Keratinocyte (primary cell): ENCODE measurements at regions not wholly inside any gene's neighbourhood (a gene's known extent, or its start where the extent isn't known, plus 50 kb on each side); places are given as distances from the start of the nearest gene placed in this dataset.
"Not testable (repeated sequence)": the region's sequence is repeated elsewhere in the genome, so short reads cannot be mapped to it uniquely, and the experiment has no call there.

Source experiments
- DNase-seq: peaks from one replicate; pipeline ENCODE4 v3.0.0-alpha.2; 2011; ENCODE audit warnings: low read depth, missing footprints, low spot score
- FAIRE-seq: peaks from 2 replicates; lab custom pipeline; 2011; peaks lifted over from hg19 to GRCh38; lab: Jason Lieb, UNC
- H2AFZ ChIP-seq: 2 replicates; pipeline ENCODE4 v1.6.0; 2012; ENCODE audit warnings: low read length, control low read depth, inconsistent platforms; ENCODE audit not compliant: control insufficient read depth
- H3K27ac ChIP-seq: 2 replicates; pipeline ENCODE4 v1.5.1; 2011; ENCODE audit warnings: low read length; ENCODE audit not compliant: control insufficient read depth, insufficient read depth
- H3K27me3 ChIP-seq: 3 replicates; pipeline ENCODE4 v1.6.0; 2011; ENCODE audit warnings: low read length; ENCODE audit not compliant: control insufficient read depth, insufficient read depth; ENCODE audit errors: extremely low read depth
- H3K36me3 ChIP-seq, 2 experiments: 2 replicates in 1 of 2; 3 replicates in 1 of 2; pipeline ENCODE4 v1.5.1; 2011; ENCODE audit warnings: low read length in 2 of 2, mild to moderate bottlenecking in 1 of 2; ENCODE audit not compliant: control insufficient read depth in 2 of 2, insufficient read depth in 2 of 2; ENCODE audit errors: extremely low read depth in 1 of 2
- H3K4me1 ChIP-seq: 3 replicates; pipeline ENCODE4 v1.5.1; 2011; ENCODE audit warnings: low read length; ENCODE audit not compliant: control insufficient read depth, insufficient read depth; ENCODE audit errors: extremely low read depth
- H3K4me2 ChIP-seq: 3 replicates; pipeline ENCODE4 v1.6.0; 2011; ENCODE audit warnings: low read depth, low read length; ENCODE audit not compliant: control insufficient read depth, insufficient read depth; ENCODE audit errors: extremely low read depth
- H3K4me3 ChIP-seq, 3 experiments: fragments of 200-600 bp in 1 of 3; sonication (generic) in 1 of 3; 2 replicates in 2 of 3; 3 replicates in 1 of 3; pipeline ENCODE4 v1.5.1; 2011 to 2016; ENCODE audit warnings: low read length in 3 of 3, mild to moderate bottlenecking in 3 of 3, control low read depth in 2 of 3, inconsistent platforms in 1 of 3, low read depth in 1 of 3, mixed read lengths in 1 of 3, mixed run types in 1 of 3, moderate library complexity in 1 of 3; ENCODE audit not compliant: control insufficient read depth in 2 of 3, insufficient read depth in 2 of 3; ENCODE audit errors: extremely low read depth in 1 of 3
- H3K79me2 ChIP-seq: 2 replicates; pipeline ENCODE4 v1.6.0; 2012; ENCODE audit warnings: low read length; ENCODE audit not compliant: control insufficient read depth, insufficient read depth
- H3K9ac ChIP-seq: 3 replicates; pipeline ENCODE4 v1.6.0; 2011; ENCODE audit warnings: low read length; ENCODE audit not compliant: control insufficient read depth, insufficient read depth; ENCODE audit errors: extremely low read depth
- H3K9me1 ChIP-seq: 3 replicates; pipeline ENCODE4 v1.6.0; 2011; ENCODE audit warnings: low read length; ENCODE audit not compliant: control insufficient read depth, insufficient read depth; ENCODE audit errors: extremely low read depth
- H3K9me3 ChIP-seq: 2 replicates; pipeline ENCODE4 v1.5.1; 2012; ENCODE audit warnings: low read depth, low read length; ENCODE audit not compliant: control insufficient read depth
- H4K20me1 ChIP-seq: 3 replicates; pipeline ENCODE4 v1.6.0; 2011; ENCODE audit warnings: low read length; ENCODE audit not compliant: control insufficient read depth, insufficient read depth; ENCODE audit errors: extremely low read depth
- CTCF ChIP-seq, 3 experiments: IDR thresholded peaks in 1 of 3; conservative IDR thresholded peaks in 1 of 3; optimal IDR thresholded peaks in 1 of 3; 2 replicates in 2 of 3; 3 replicates in 1 of 3; pipeline versions ENCODE3 to v1.5.1; 2011; ENCODE audit warnings: low read length in 3 of 3, mild to moderate bottlenecking in 3 of 3, moderate library complexity in 2 of 3, control low read depth in 1 of 3, inconsistent platforms in 1 of 3; ENCODE audit not compliant: insufficient read depth in 2 of 3; ENCODE audit errors: extremely low read depth in 1 of 3
- EZH2 ChIP-seq: IDR thresholded peaks from one replicate; pipeline ENCODE4 v1.6.1; 2012; ENCODE audit warnings: inconsistent platforms, mild to moderate bottlenecking, low read length, moderate library complexity
- dilution Hi-C: fragments of 300-500 bp; cut with MboI; formaldehyde crosslinking; loops from one replicate; pipeline ENCODE4 v1.7.0; 2020; ENCODE audit warnings: low sequenced_read_pairs; ENCODE audit not compliant: extremely low pct_ligation_motif_present

GRCh38 chr14:97143011-97143410, 345.8 kb downstream of the VRK1 start:
- no peak overlapping the region for H3K9ac ChIP-seq
- H3K36me3 ChIP-seq, result no peaks in the 10 kb centered on the region
- no peak for FAIRE-seq

GRCh38 chr14:97143456-97143855, 346.3 kb downstream of the VRK1 start:
- TF ChIP-seq CTCF (optimal IDR thresholded peaks at IDR 0.05 in 1 of 3, IDR thresholded peaks at IDR 0.05 in 1 of 3, conservative IDR thresholded peaks at IDR 0.05 in 1 of 3; ENCODE audit: extremely low read depth in 1 of 3, insufficient read depth in 2 of 3, low read length in 3 of 3), result no peak
- no peak for TF ChIP-seq EZH2
- no peak overlapping the region for H2AFZ ChIP-seq
- no peaks in the 10 kb centered on the region for H3K4me1 ChIP-seq
- DNase-seq (no peak), FAIRE-seq (no peak)
- H3K4me3 ChIP-seq, result no peak overlapping the region
- no peaks in the 10 kb centered on the region for H3K9me3 ChIP-seq
- H3K79me2 ChIP-seq, result no peaks in the 10 kb centered on the region
- peaks cover 3% of the 10 kb centered on the region for H3K27me3 ChIP-seq
- dilution Hi-C loops, result no loop called here
- H3K36me3 ChIP-seq, result no peaks in the 10 kb centered on the region
- no peaks in the 10 kb centered on the region for H3K9me1 ChIP-seq
- no peak overlapping the region for H3K27ac ChIP-seq
- H3K4me2 ChIP-seq, result no peak overlapping the region
- H4K20me1 ChIP-seq, result no peaks in the 10 kb centered on the region
- no peak overlapping the region for H3K9ac ChIP-seq

More at GRCh38 chr14:97143011-97143410, 345.8 kb downstream of the VRK1 start:
- no peak for DNase-seq
- no peak overlapping the region for H3K4me2 ChIP-seq
- H3K4me3 ChIP-seq, result no peak overlapping the region
- no peak for TF ChIP-seq CTCF (optimal IDR thresholded peaks at IDR 0.05 in 1 of 3, IDR thresholded peaks at IDR 0.05 in 1 of 3, conservative IDR thresholded peaks at IDR 0.05 in 1 of 3; ENCODE audit: extremely low read depth in 1 of 3, insufficient read depth in 2 of 3, low read length in 3 of 3)
- no peak for TF ChIP-seq EZH2
- no peaks in the 10 kb centered on the region for H4K20me1 ChIP-seq
- no peaks in the 10 kb centered on the region for H3K9me3 ChIP-seq
- no peak overlapping the region for H3K27ac ChIP-seq
- H3K4me1 ChIP-seq, result peaks cover 1% of the 10 kb centered on the region
- H3K27me3 ChIP-seq, result peaks cover 3% of the 10 kb centered on the region
- H3K9me1 ChIP-seq, result no peaks in the 10 kb centered on the region
- dilution Hi-C loops, result no loop called here
- H2AFZ ChIP-seq, result no peak overlapping the region
- no peaks in the 10 kb centered on the region for H3K79me2 ChIP-seq

- FAIRE-seq, H3K79me2 ChIP-seq, H3K4me2 ChIP-seq, dilution Hi-C loops, H4K20me1 ChIP-seq, H3K9me1 ChIP-seq, H3K27me3 ChIP-seq, H3K4me1 ChIP-seq, H2AFZ ChIP-seq, H3K36me3 ChIP-seq, H3K9me3 ChIP-seq, H3K27ac ChIP-seq, DNase-seq, H3K9ac ChIP-seq, H3K4me3 ChIP-seq: not testable (repeated sequence)
Measured at GRCh38 chr14:97148021-97148420, 350.8 kb downstream of the VRK1 start.
